ENCODE measurements at regions not wholly inside any gene's neighbourhood (a gene's known extent, or its start where the extent isn't known, plus 50 kb on each side); places are given as distances from the start of the nearest gene placed in this dataset.

GRCh38 chr11:24348908-24349307, 147.9 kb upstream of the LUZP2 start:
- CTCF ChIA-PET: no interaction called here
- Mint-ChIP-seq H3K27ac (no peak overlapping the region), H3K27me3 (no peaks in the 10 kb centered on the region), H3K4me1 (ENCODE audit: low read depth) (no peaks in the 10 kb centered on the region), H3K4me3 (no peak overlapping the region), H3K36me3 (ENCODE audit: low read depth) (no peaks in the 10 kb centered on the region), H3K9me3 (no peaks in the 10 kb centered on the region)
- DNase-seq (no peak), ATAC-seq (ENCODE audit: poor library complexity) (no peak)
- Histone ChIP-seq H3K4me1 (ENCODE audit: insufficient read depth, low read length) (no peaks in the 10 kb centered on the region), H3K9me3 (ENCODE audit: control insufficient read depth in 1 of 2, insufficient read depth in 1 of 2, low read length in 2 of 2) (peaks cover 0 to 4% of the 10 kb centered on the region in 2 experiments), H3K36me3 (ENCODE audit: insufficient read depth, low read length) (no peaks in the 10 kb centered on the region), H3K27ac (ENCODE audit: low read depth in 1 of 2, low read length in 2 of 2) (no peak overlapping the region), H3K4me3 (ENCODE audit: low read length) (no peak overlapping the region), H3K27me3 (ENCODE audit: control insufficient read depth in 1 of 2, insufficient read depth in 2 of 2, low read length in 2 of 2) (no peaks in the 10 kb centered on the region)
- POLR2A ChIA-PET: interaction anchor here (0.7 kb wide), 1 partner anchor 134 kb away, joined by 3 read pairs; no protein-coding TSS in a partner anchor
- TF ChIP-seq CTCF (IDR thresholded peaks at IDR 0.05): no peak
- intact Hi-C loops (cut with DNase I, micrococcal nuclease): no loop called here

- no peaks in the 10 kb centered on the region for H3K36me3 ChIP-seq (ENCODE audit: insufficient read depth, low read length)
- intact Hi-C loops (cut with DNase I, micrococcal nuclease): no loop called here
- POLR2A ChIA-PET: no interaction called here
- Mint-ChIP-seq H3K4me3 (no peak overlapping the region), H3K36me3 (ENCODE audit: low read depth) (no peaks in the 10 kb centered on the region), H3K9me3 (peaks cover 3% of the 10 kb centered on the region), H3K4me1 (ENCODE audit: low read depth) (no peaks in the 10 kb centered on the region), H3K27me3 (no peaks in the 10 kb centered on the region), H3K27ac (no peak overlapping the region)
- H3K4me3 ChIP-seq (ENCODE audit: low read length): no peak overlapping the region
- no peaks in the 10 kb centered on the region for H3K27me3 ChIP-seq (ENCODE audit: control insufficient read depth in 1 of 2, insufficient read depth in 2 of 2, low read length in 2 of 2)
- DNase-seq (no peak), ATAC-seq (ENCODE audit: poor library complexity) (no peak)
- CTCF ChIA-PET: no interaction called here
- no peak overlapping the region for H3K27ac ChIP-seq (ENCODE audit: low read depth in 1 of 2, low read length in 2 of 2)
- H3K4me1 ChIP-seq (ENCODE audit: insufficient read depth, low read length): no peaks in the 10 kb centered on the region
- TF ChIP-seq CTCF (IDR thresholded peaks at IDR 0.05): no peak
- peaks cover 0 to 4% of the 10 kb centered on the region in 2 experiments for H3K9me3 ChIP-seq (ENCODE audit: control insufficient read depth in 1 of 2, insufficient read depth in 1 of 2, low read length in 2 of 2)
Measured at GRCh38 chr11:24351179-24351578, 145.7 kb upstream of the LUZP2 start.

GRCh38 chr11:24356501-24356900, 140.4 kb upstream of the LUZP2 start:
- Histone ChIP-seq H3K27ac (ENCODE audit: low read depth in 1 of 2, low read length in 2 of 2) (no peak overlapping the region), H3K4me1 (ENCODE audit: insufficient read depth, low read length) (no peaks in the 10 kb centered on the region), H3K4me3 (ENCODE audit: low read length) (no peak overlapping the region), H3K36me3 (ENCODE audit: insufficient read depth, low read length) (no peaks in the 10 kb centered on the region), H3K27me3 (ENCODE audit: control insufficient read depth in 1 of 2, insufficient read depth in 2 of 2, low read length in 2 of 2) (no peaks in the 10 kb centered on the region), H3K9me3 (ENCODE audit: control insufficient read depth in 1 of 2, insufficient read depth in 1 of 2, low read length in 2 of 2) (peaks cover 0 to 4% of the 10 kb centered on the region in 2 experiments)
- H3K4me3 Mint-ChIP-seq: no peak overlapping the region
- DNase-seq (no peak), ATAC-seq (ENCODE audit: poor library complexity) (no peak)
- CTCF ChIA-PET: no interaction called here
- no peak overlapping the region for H3K27ac Mint-ChIP-seq
- peaks cover 3% of the 10 kb centered on the region for H3K9me3 Mint-ChIP-seq
- no peaks in the 10 kb centered on the region for H3K27me3 Mint-ChIP-seq
- POLR2A ChIA-PET: no interaction called here
- TF ChIP-seq CTCF (IDR thresholded peaks at IDR 0.05): no peak
- H3K4me1 Mint-ChIP-seq (ENCODE audit: low read depth): no peaks in the 10 kb centered on the region
- intact Hi-C loops (cut with DNase I, micrococcal nuclease): no loop called here
- H3K36me3 Mint-ChIP-seq (ENCODE audit: low read depth): no peaks in the 10 kb centered on the region
